Epidermal melanocyte (primary cell): ENCODE measurements at regions not wholly inside any gene's neighbourhood (a gene's known extent, or its start where the extent isn't known, plus 50 kb on each side); places are given as distances from the start of the nearest gene placed in this dataset.
"Not testable (repeated sequence)": the region's sequence is repeated elsewhere in the genome, so short reads cannot be mapped to it uniquely, and the experiment has no call there.

Experiments
- DNase-seq: peaks from one replicate; pipeline ENCODE4 v3.0.0; 2011; ENCODE audit warnings: low spot score; ENCODE audit not compliant: insufficient read length

DNA sequence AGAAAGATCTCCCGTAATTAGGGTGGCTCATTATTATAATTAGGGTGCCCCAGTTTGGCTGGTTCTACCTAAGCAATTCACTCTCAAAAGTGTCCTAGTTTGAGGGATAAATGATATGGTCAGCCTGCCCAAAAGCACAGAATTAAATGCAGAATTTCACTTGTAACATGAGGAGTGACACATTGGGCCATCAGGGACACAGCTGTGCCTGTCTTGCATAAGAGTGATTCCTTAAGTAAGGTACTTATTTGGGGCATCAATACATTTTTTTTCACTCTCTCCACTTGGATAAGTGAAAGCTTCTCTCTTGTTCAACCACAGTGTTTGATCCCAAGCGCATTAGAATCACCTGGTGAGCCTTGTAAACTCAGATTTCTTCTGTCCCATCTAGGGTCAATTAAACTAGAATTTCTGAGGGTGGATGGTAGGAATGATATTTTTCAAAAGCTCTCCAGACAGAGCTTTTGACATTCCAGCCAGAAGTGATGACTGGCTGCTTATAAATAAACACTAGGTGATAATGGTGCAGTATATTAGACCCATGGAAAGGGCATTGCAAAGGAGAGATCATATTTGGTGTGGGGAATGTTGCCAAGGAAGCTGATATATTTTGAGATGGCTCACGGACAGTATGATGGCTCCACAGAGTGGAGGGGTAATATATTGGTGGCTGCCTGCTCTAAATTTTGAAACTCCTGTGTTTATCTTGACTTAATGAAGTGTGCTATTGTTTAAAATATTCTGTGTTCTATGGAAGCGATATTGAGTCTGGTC, 458.1 kb upstream of the RASGRP1 start:
- no peak for DNase-seq

DNA sequence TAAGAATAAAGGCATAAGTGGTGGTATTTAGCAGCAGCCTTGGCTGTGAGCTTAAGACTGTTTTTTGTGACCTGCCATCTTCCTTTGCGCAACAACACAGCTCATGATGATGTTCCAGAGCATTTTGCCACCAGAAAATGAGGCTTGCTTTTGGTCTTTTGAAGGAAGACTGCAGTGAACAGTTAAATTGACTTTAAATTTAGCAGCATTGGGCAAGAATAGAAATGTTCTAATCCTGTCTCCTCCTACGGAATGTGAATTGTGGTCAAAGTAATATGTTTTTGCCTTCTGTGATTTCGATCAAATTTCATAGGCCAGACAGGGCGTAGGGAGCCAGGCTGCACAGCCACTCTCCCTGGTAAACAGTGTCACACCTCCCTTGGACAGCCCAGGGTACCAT, 460.7 kb upstream of the RASGRP1 start:
- DNase-seq: no peak

DNA sequence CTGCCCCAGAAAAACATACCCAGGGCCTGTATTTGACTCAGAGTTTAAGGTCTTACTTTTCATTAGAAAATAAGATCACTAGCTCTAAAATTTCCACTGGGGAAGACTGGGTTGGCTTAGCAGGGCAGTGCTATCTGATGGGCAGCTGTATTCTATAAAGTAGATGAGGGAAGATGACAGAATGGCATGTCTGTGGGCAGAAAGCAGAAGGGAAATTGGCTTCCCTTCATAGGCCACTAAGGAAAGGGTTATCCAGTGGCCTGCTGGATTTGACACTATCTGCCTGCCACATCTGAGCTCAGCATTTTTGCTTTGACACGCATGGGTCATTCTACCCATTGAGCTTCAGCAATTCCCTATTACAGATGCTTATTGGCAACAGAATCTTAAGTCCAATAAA, 461.3 kb upstream of the RASGRP1 start:
- no peak for DNase-seq

DNA sequence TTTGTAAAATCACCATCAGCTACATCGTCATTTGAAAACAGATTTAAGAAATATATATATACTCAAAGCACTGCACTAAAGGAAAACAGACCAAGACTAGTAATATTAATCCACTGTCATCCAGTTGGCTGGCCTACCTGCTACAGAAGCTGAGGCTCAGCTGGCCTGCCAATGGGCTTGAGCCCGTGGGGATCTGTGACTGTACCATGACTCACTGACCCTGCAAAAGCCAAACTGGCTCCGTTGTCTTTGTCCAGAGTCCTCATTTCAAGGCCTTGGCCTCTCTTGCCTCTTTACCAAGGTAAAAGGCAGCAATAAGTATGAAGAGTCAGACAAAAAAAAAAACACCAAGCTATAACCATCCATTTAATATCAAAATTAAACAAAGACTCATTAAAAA, 463.5 kb upstream of the RASGRP1 start:
- DNase-seq: no peak

GRCh38 chr15:39029741-39030140, 465.1 kb upstream of the RASGRP1 start:
- DNase-seq: no peak

DNA sequence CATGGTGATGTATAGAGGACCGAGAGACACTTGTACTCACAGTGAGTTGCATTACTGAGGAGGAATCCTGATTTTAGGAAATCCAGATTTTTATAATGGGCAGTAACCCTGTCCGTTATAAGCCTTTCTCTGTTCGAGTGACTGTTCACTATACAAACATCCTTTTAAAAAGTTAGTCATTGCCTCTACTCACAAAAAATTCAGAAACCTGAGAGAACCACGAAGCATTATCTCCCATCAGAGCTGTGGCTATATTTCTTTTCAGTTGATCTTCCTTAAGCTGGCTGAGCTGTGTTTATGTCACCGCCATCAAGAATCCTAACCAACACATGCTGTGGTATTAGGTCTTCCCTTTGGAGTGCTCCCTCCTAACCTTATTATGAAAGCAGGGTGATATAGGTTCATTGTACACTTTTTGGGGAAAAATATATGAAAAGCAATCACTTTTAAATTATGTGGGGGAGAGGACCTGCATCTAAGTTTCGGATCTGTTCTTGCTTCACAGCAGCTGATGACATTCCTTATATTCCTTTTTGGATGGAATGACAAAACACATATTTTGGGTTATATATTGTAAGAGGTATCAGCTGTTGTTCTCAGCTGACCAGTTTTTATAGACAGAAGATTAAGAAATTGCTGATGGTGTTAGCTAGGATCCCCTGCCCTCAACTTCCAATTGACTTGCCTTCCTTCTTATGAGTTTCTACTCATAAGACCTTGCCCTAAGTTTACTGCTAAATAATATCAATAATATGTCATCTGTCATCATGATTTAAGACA, 465.9 kb upstream of the RASGRP1 start:
- DNase-seq: no peak

GRCh38 chr15:39031596-39031995, 467.0 kb upstream of the RASGRP1 start:
- no peak for DNase-seq

DNA sequence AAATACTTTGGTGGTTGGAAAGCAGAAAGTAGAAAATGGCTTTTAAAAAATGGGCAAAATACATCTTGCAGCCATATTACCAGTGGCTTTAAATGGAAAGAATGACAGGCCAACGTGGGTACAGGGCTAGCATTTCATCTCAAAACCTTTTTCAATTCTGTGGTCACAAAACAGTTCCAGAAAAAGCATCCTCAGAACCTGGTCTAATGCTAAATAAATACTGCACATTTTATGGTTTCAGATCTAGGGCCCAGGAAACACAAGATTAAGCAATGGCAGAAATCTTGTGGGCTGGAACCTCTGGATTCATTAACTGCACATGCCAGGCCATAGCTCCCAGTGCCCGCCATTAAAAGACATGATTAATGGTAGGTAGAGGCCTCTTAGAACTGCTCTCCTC, 470.2 kb upstream of the RASGRP1 start:
- no peak for DNase-seq

DNA sequence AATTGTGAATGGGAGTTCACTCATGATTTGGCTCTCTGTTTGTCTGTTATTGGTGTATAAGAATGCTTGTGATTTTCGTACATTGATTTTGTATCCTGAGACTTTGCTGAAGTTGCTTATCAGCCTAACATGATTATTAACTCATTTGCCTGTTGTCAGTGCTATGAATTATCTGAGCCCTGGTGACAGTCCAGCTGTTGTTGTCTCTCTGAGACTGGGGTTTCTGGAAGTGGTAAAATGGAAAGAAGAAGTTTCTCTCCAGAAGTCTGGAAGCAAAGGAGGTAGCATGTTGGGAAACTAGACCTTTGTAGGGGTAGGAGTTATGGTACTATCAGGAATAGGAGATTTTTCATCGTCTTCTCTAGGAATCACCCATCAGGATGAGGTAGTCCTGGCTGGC, 473.0 kb upstream of the RASGRP1 start:
- not testable (repeated sequence) for DNase-seq

DNA sequence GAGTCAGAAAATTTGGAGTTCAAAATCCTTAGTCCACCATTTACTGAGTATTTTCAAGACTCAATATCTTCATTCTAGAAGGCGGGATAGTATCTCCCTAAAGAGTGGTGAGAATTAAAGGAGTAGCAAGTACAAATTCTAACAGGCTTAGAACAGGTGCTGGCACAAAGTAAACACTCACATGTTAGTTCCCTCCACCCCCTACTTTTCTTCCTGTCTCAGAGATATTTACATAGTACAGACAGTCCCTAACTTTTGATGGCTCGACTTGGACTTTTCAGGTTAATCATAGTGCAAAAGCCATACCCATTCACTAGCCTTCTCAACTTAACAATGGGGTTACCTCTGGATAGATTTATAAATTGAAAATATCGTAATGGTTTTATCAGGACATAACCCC, 476.2 kb upstream of the RASGRP1 start:
- DNase-seq: no peak

DNA sequence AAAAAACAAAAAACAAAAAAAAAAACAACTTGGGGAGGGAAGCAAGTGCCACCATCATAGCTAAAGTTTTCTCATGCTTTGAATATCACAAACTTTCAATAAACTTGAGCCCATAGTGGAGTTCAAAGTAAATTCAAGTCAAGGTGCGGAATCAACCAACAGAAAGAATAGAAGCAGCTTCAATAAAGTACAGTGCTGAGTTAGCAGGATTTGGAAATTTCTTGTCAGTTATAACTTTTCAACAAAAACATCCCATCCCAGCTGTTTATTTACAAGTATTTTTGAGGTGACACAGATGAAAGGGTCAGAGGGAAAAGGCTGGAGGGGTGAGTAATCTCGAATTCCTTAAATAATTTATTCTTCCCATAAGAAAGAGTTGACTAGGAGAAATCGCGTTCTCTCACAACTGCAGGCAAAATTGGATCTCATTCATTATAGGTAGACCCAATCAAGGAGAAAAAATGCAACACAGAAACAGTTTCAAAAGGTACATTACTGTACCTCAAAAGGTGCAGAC, 477.4 kb upstream of the RASGRP1 start:
- no peak for DNase-seq

GRCh38 chr15:39051626-39052322, 487.2 kb upstream of the RASGRP1 start:
- no peak for DNase-seq

DNA sequence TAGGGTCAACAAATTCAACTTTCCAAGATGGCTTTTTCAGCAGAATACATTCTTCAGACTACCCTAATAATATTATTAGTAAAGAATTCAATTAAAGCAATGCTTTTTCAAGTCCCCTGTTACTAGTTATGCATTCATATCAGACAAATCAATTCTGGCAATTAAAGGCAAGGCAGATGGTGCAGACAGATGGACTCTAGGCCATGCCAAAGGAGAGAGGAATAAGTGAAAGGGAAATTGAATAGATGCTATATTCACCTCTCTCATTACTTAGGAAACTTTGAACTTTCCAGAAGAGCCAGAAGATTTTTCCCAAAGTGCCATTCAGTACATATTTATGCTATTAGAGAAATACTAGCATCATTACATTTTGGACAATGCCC, 487.7 kb upstream of the RASGRP1 start:
- DNase-seq: no peak

GRCh38 chr15:39053480-39053879, 488.9 kb upstream of the RASGRP1 start:
- no peak for DNase-seq

DNA sequence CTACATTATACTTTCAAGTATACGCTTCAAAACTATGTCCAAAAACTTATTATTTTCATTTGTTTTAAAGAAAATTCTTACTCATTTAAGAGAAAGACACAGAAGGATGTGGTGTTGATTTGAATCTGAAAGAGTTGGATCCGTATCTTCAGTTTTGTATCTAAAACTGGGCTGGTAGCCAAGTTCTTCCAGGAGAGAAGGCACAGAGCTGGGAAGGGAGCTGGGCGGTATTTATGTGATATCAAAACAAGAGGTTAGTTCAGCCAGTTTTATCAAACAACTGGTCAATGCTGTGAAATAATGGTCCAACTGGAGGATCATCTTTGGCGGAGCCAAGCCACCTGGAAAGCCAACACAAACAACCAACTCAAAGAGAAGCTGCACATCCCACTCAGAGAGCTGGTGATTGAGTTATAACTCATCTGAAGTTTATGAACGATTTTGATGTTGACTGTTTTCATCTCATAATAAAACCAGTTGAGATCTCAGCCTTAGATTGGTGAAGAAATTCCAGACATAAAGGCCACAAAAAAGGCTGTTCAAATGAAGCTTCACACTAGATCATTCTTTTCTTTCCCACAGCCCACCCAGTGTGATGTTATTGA, 489.6 kb upstream of the RASGRP1 start:
- no peak for DNase-seq

DNA sequence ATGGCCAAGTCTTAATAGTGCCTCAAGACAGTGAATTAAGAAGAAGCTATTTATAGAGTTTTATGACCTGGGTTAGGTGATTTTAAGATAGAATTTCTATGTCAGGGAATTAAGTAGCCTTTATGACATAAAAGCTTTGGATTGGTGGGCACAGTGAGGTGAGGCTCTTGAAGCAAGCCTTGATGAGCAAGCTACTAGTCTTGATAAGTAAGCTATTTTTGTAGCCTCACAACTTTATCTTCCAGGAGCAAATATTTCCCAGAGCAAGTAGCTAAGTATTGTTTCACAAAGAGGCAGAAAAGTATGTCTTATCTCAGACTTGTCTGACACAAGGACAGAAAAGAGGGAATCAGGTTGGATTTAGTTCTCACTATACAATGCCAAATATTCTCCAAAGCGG, 491.7 kb upstream of the RASGRP1 start:
- no peak for DNase-seq

- DNase-seq: no peak
Observed at GRCh38 chr15:39058351-39059131, 493.9 kb upstream of the RASGRP1 start.

GRCh38 chr15:39059917-39060316, 495.3 kb upstream of the RASGRP1 start:
- no peak for DNase-seq

DNA sequence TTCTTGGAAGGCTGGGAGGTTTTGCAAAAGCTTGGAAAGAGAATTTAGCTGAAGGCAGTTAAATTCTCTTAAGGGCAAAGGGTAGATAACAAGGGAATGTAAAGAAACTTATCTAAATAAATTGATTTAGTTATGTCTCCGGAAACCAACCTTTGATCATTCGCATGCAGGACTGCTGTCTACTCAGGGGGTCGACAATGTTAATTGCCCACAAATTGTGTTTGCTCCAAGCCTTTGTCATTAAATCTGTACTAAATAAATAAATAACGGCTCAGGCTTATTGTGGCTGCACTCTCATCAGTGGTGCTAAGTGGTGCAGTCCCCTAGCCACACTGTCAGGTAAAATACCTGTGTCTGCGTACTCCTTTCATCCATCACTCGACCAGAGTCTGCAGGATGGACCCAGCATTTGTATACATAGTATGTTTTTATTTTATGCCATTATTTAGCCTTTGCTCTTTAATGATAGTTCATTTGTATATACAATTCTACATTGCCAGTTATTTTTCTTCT, 497.4 kb upstream of the RASGRP1 start:
- DNase-seq: no peak

- DNase-seq: no peak
Observed at GRCh38 chr15:39066677-39067076, 502.1 kb upstream of the RASGRP1 start.
